ENCODE measurements at regions not wholly inside any gene's neighbourhood (a gene's known extent, or its start where the extent isn't known, plus 50 kb on each side); places are given as distances from the start of the nearest gene placed in this dataset.

DNA sequence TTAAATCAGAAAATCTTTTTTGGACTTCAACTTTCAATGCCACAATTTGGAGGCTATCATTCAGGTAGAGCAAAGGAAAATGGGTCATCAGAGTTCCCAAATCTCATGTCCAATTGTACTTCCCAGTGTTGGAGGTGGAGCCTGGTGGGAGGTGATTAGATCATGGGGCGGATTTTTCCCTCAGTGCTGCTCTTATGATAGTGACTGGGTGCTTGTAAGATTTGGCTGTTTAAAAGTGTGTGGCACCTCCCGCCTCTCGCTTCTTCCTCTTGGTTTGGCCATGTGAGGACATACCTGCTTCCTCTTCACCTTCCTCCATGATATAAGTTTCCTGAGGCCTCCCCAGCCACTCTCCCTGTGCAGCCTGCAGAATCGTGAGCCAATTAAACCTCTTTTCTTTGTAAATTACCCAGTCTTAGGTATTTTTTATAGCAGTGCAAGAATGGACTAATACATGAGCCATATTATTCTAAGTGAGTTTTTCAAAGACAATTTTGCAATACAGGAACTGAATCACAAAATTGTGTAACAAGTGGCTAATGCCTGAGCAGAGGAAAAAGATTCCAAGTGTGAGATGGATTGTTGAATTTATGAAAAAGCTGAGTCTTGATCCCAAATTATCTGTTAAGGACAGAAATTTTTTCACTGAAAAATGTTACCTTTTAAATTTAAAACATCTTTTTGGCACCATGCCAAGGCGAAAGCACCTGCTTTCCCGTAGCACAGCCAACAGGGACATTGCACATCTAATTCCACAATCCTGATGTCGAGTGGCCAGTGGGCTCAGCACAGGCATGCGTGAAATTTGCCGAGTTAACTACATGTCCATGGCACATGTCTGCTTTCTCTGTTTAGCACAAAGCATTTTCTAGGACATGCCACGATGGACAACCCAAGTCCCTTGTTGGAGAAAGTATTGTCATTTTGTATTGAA lies 150.9 kb downstream of the COL6A3 start:
- DNase-seq (ENCODE audit: low read depth in 2 of 3, low spot score in 2 of 3) = no peak

- DNase-seq (ENCODE audit: low read depth in 2 of 3, low spot score in 2 of 3) = no peak
These were observed 149.3 kb downstream of the COL6A3 start for GRCh38 chr2:237264480-237265219.

GRCh38 chr2:237268004-237268708 lies 145.8 kb downstream of the COL6A3 start:
- no peak for DNase-seq (ENCODE audit: low read depth in 2 of 3, low spot score in 2 of 3)

- DNase-seq (ENCODE audit: low read depth in 2 of 3, low spot score in 2 of 3) = no peak
These were observed 144.7 kb downstream of the COL6A3 start for GRCh38 chr2:237269138-237269875.

DNA sequence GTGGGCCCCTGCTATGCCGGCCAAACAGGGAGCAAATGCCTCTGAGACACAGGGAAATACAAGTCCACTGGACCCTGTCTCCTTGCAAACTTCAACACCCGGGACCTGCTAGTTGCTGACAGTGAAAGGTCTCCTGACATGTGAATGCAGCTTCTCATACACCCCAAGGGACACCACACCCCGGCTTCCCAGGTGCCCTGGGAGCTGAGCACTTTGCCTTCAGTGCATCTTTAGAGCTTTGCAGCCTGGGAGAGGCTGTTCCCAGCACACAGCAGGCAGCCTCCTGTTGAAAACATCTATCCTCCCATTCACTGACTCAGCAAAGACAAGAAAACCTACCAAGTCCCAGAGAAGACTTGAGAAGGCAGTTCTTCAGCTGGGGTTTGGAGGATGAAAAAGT lies 143.4 kb downstream of the COL6A3 start:
- DNase-seq (ENCODE audit: low read depth in 2 of 3, low spot score in 2 of 3) = no peak

DNA sequence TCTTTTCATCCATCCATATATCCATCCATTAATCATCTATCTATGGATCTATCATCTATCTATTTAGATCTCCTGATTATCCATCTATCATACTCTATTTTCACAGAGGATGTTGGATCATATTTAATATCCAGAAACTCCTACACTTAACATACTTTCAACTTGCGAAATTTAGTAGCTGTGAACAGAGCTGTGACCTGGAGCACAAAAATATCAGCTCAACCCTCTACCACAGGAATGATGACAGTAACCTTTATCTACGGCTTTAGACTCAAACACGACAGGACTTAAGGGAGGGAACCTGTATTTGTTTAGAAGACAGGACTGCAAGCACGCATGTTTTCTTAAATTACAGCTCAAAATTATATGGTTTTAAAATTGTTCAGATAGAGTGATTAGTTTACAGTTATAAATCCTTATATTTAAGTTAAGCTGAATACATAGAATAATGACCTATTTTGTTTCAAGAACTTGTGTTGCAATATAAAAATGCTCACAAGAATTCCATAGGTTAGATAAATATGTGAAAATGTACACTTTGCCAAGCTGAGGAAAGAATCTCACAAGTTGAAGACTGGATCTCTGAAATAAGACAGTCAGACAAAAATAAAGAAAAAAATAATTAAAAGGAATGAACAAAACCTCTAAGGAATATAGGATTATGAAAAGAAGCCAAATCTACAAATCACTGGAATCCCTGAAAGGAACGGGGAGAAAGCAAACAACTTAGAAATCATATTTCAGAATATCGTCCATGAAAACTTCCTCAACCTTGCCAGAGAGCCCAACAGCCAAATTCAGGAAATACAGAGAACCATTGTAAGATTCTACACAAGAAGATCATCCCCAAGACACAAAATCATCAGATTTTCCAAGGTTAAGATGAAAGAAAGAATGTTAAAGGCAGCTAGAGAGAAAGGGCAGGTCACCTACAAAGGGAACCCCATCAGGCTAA lies 142.0 kb downstream of the COL6A3 start:
- no peak for DNase-seq (ENCODE audit: low read depth in 2 of 3, low spot score in 2 of 3)
